Panc1 (cell line): ENCODE measurements at regions not wholly inside any gene's neighbourhood (a gene's known extent, or its start where the extent isn't known, plus 50 kb on each side); places are given as distances from the start of the nearest gene placed in this dataset.
"Not testable (repeated sequence)": the region's sequence is repeated elsewhere in the genome, so short reads cannot be mapped to it uniquely, and the experiment has no call there.

Source experiments
- ATAC-seq: fragments of 200-7000 bp; cut with Tn5 transposase; 2 replicates; pipeline ENCODE4 v1.9.1; 2020; ENCODE audit warnings: mild to moderate bottlenecking, moderate library complexity
- BruUV-seq: library from RNA; stranded (reverse); fragments of 400-500 nt; replicated peaks from 2 replicates; lab custom pipeline; 2021; lab: Mats Ljungman, UMichigan
- CTCF ChIA-PET: fragments of 300-600 bp; sonication (Branson Sonifier 250); formaldehyde crosslinking; loops from one replicate; lab custom pipeline; 2022; ENCODE audit warnings: antibody characterized with exemption; lab: Charles Lee
- POLR2A ChIA-PET: fragments of 300-600 bp; sonication (Branson Sonifier 250); formaldehyde crosslinking; loops from one replicate; lab custom pipeline; 2022; ENCODE audit warnings: antibody characterized with exemption; lab: Charles Lee
- DNase-seq: peaks from one replicate; pipeline ENCODE4 v3.0.0-alpha.2; 2010; ENCODE audit warnings: low read depth, low spot score
- H3K27ac ChIP-seq: 2 replicates; pipeline ENCODE4 v1.5.1; 2011; ENCODE audit warnings: mild to moderate bottlenecking, low read length, inconsistent platforms
- H3K27me3 ChIP-seq: fragments of 200-500 bp; sonication (Bioruptor generic); 2 replicates; pipeline ENCODE4 v1.6.0; 2014; ENCODE audit warnings: low read length, inconsistent platforms; ENCODE audit not compliant: control insufficient read depth, insufficient read depth
- H3K36me3 ChIP-seq: fragments of 200-500 bp; sonication (Bioruptor generic); 2 replicates; pipeline ENCODE4 v1.5.1; 2014; ENCODE audit warnings: inconsistent platforms, mild to moderate bottlenecking, low read length, moderate library complexity; ENCODE audit not compliant: control insufficient read depth, insufficient read depth
- H3K4me1 ChIP-seq: 2 replicates; pipeline ENCODE4 v1.5.1; 2011; ENCODE audit warnings: inconsistent platforms, mild to moderate bottlenecking, low read length, moderate library complexity; ENCODE audit not compliant: control insufficient read depth, insufficient read depth
- H3K4me3 ChIP-seq, 2 experiments: 2 replicates each; pipeline ENCODE4 v1.5.1; 2011 to 2012; ENCODE audit warnings: low read depth in 2 of 2, low read length in 2 of 2, mild to moderate bottlenecking in 2 of 2, inconsistent platforms in 1 of 2, moderate library complexity in 1 of 2
- H3K9me3 ChIP-seq: fragments of 200-500 bp; sonication (Bioruptor generic); 2 replicates; pipeline ENCODE4 v1.5.1; 2014; ENCODE audit warnings: low read depth, mild to moderate bottlenecking, inconsistent platforms, low read length, moderate library complexity; ENCODE audit not compliant: control insufficient read depth, insufficient read depth
- CTCF ChIP-seq: fragments of 450-650 bp; IDR thresholded peaks from 2 replicates; pipeline ENCODE4 v1.5.1; 2017; ENCODE audit warnings: mild to moderate bottlenecking
- POLR2AphosphoS5 ChIP-seq: IDR thresholded peaks from 2 replicates; pipeline ENCODE4 v1.6.1; 2012; ENCODE audit warnings: mild to moderate bottlenecking, low read depth, low read length, moderate library complexity
- REST ChIP-seq, 2 experiments: IDR thresholded peaks; 2 replicates each; pipeline ENCODE4 v1.6.1; 2011 to 2012; ENCODE audit warnings: low read depth in 2 of 2, control low read depth in 1 of 2, low read length in 1 of 2, mild to moderate bottlenecking in 1 of 2, moderate library complexity in 1 of 2; ENCODE audit not compliant: insufficient read depth in 1 of 2
- SIN3A ChIP-seq: IDR thresholded peaks from 2 replicates; pipeline ENCODE4 v1.6.1; 2012; ENCODE audit warnings: low read depth, mild to moderate bottlenecking, low read length, moderate library complexity, borderline replicate concordance; ENCODE audit not compliant: insufficient read depth
- TCF7L2 ChIP-seq: IDR thresholded peaks from 2 replicates; pipeline ENCODE4 v1.6.1; 2011; ENCODE audit warnings: mild to moderate bottlenecking, low read depth, low read length, inconsistent platforms
- in situ Hi-C: cut with HindIII; loops from 2 replicates; pipeline ENCODE4 v1.10.0; 2016; ENCODE audit warnings: low sequenced_read_pairs, low pct_unique_long_range_greater_than_20kb
- intact Hi-C: fragments of 100-400 bp; cut with micrococcal nuclease; formaldehyde crosslinking; loops from one replicate; pipeline ENCODE4 v1.10.0; 2022; ENCODE audit not compliant: unreplicated experiment

GRCh38 chr2:61727746-61728145 lies 126.1 kb downstream of the FAM161A start:
- in situ Hi-C loops, result no loop called here
- H3K9me3 ChIP-seq, result no peaks in the 10 kb centered on the region; the same call in 1 of the 2 replicates
- no peak for TF ChIP-seq POLR2AphosphoS5
- no peak overlapping the region for H3K4me3 ChIP-seq
- ATAC-seq, result no peak
- H3K27me3 ChIP-seq, result no peaks in the 10 kb centered on the region; the same call in 1 of the 2 replicates
- H3K36me3 ChIP-seq, result no peaks in the 10 kb centered on the region
- DNase-seq, result no peak
- ChIA-PET POLR2A (no interaction called here), CTCF (no interaction called here)
- H3K27ac ChIP-seq, result no peak overlapping the region
- no peaks in the 10 kb centered on the region for H3K4me1 ChIP-seq
- intact Hi-C loops, result no loop called here
- BruUV-seq, result no TSS peak

GRCh38 chr2:61726456-61727209 lies 127.2 kb downstream of the FAM161A start:
- H3K27me3 ChIP-seq, result no peaks in the 10 kb centered on the region; the same call in 1 of the 2 replicates
- no peak overlapping the region for H3K4me3 ChIP-seq
- intact Hi-C loops (no loop called here), in situ Hi-C loops (no loop called here)
- H3K4me1 ChIP-seq, result no peaks in the 10 kb centered on the region
- POLR2A ChIA-PET, result no interaction called here
- DNase-seq, result no peak
- CTCF ChIA-PET, result no interaction called here
- no TSS peak for BruUV-seq
- TF ChIP-seq CTCF, result no peak
- no peak for TF ChIP-seq POLR2AphosphoS5
- TF ChIP-seq TCF7L2, result no peak
- no peak for TF ChIP-seq SIN3A
- no peak for TF ChIP-seq REST (IDR thresholded peaks at IDR 0.05; ENCODE audit: insufficient read depth in 1 of 2, low read depth in 2 of 2, low read length in 1 of 2)
- ATAC-seq, result no peak
- H3K27ac ChIP-seq, result no peak overlapping the region
- H3K36me3 ChIP-seq, result no peaks in the 10 kb centered on the region
- no peaks in the 10 kb centered on the region; the same call in 1 of the 2 replicates for H3K9me3 ChIP-seq

GRCh38 chr2:61723364-61723763 lies 130.5 kb downstream of the FAM161A start:
- H3K36me3 ChIP-seq, H3K4me1 ChIP-seq, DNase-seq, H3K4me3 ChIP-seq, H3K27ac ChIP-seq, intact Hi-C loops, BruUV-seq, ATAC-seq, in situ Hi-C loops, H3K27me3 ChIP-seq, H3K9me3 ChIP-seq: not testable (repeated sequence)
- ChIA-PET CTCF (interaction anchor here (0.7 kb wide), 1 partner anchor 63 kb away, joined by 3 read pairs; no protein-coding TSS in a partner anchor), POLR2A (interaction anchor here (0.5 to 0.7 kb wide), 2 partner anchors 29 to 44 kb away, joined by 8 to 13 read pairs; no protein-coding TSS in a partner anchor)
